CD4-positive, alpha-beta memory T cell (primary cell): ENCODE measurements at regions not wholly inside any gene's neighbourhood (a gene's known extent, or its start where the extent isn't known, plus 50 kb on each side); places are given as distances from the start of the nearest gene placed in this dataset.

Experiments
- CTCF ChIA-PET: fragments of 350-600 bp; sonication (Branson Sonifier 250); formaldehyde crosslinking; loops from one replicate; lab custom pipeline; 2021; ENCODE audit warnings: inconsistent platforms; ENCODE audit not compliant: partially characterized antibody; lab: Charles Lee
- POLR2A ChIA-PET: fragments of 350-600 bp; sonication (Branson Sonifier 250); formaldehyde crosslinking; loops from one replicate; lab custom pipeline; 2021; ENCODE audit not compliant: partially characterized antibody; lab: Charles Lee
- DNase-seq, 5 donors: peaks; one replicate each; pipeline versions ENCODE4 v3.0.0 to v3.0.0-alpha.2; 2020 to 2022; ENCODE audit warnings: mixed read lengths in 1 of 5
- H3K27ac ChIP-seq: one replicate; pipeline ENCODE4 v1.7.0; 2013; ENCODE audit warnings: low read depth, low read length
- H3K27me3 ChIP-seq: 2 replicates; pipeline ENCODE4 v1.7.0; 2013; ENCODE audit warnings: mild to moderate bottlenecking, low read length, moderate library complexity; ENCODE audit not compliant: insufficient read depth
- H3K36me3 ChIP-seq: 2 replicates; pipeline ENCODE4 v1.7.0; 2013; ENCODE audit warnings: mild to moderate bottlenecking, low read length, moderate library complexity; ENCODE audit not compliant: insufficient read depth
- H3K4me1 ChIP-seq: 2 replicates; pipeline ENCODE4 v1.7.0; 2013; ENCODE audit warnings: mild to moderate bottlenecking, low read length, moderate library complexity; ENCODE audit not compliant: insufficient read depth
- H3K4me3 ChIP-seq, 2 donors: one replicate each; pipeline ENCODE4 v1.7.0; 2013; ENCODE audit warnings: low read length in 2 of 2, mild to moderate bottlenecking in 1 of 2
- H3K9me3 ChIP-seq, 2 donors: one replicate each; pipeline ENCODE4 v1.7.0; 2013; ENCODE audit warnings: low read length in 2 of 2, control low read depth in 1 of 2; ENCODE audit not compliant: control insufficient read depth in 1 of 2
- H3K27ac Mint-ChIP-seq, 7 donors: one replicate each; pipeline ENCODE4 v1.8.0; 2020 to 2021; ENCODE audit warnings: mixed read lengths in 7 of 7, mild to moderate bottlenecking in 6 of 7, inconsistent platforms in 3 of 7, moderate library complexity in 3 of 7
- H3K27me3 Mint-ChIP-seq, 2 donors: one replicate each; pipeline ENCODE4 v1.8.0; 2020 to 2021; ENCODE audit warnings: mixed read lengths in 2 of 2
- H3K36me3 Mint-ChIP-seq, 2 donors: one replicate each; pipeline ENCODE4 v1.8.0; 2020 to 2021; ENCODE audit warnings: mixed read lengths in 2 of 2, inconsistent platforms in 1 of 2, mild to moderate bottlenecking in 1 of 2
- H3K4me1 Mint-ChIP-seq, 4 donors: one replicate each; pipeline ENCODE4 v1.8.0; 2020 to 2021; ENCODE audit warnings: mixed read lengths in 4 of 4, mild to moderate bottlenecking in 1 of 4
- H3K4me3 Mint-ChIP-seq, 8 donors: one replicate each; pipeline ENCODE4 v1.8.0; 2020 to 2021; ENCODE audit warnings: mixed read lengths in 8 of 8, mild to moderate bottlenecking in 7 of 8, moderate library complexity in 6 of 8, inconsistent platforms in 3 of 8
- H3K9me3 Mint-ChIP-seq, 8 donors: one replicate each; pipeline ENCODE4 v1.8.0; 2020 to 2021; ENCODE audit warnings: mixed read lengths in 8 of 8, mild to moderate bottlenecking in 5 of 8, inconsistent platforms in 3 of 8, moderate library complexity in 1 of 8
- intact Hi-C: fragments of 100-400 bp; cut with micrococcal nuclease; formaldehyde crosslinking; loops from one replicate; pipeline ENCODE4 v1.15.1; 2023

- Mint-ChIP-seq H3K4me3 (no peak overlapping the region), H3K4me1 (no peaks in the 10 kb centered on the region), H3K36me3 (no peaks in the 10 kb centered on the region), H3K27me3 (no peaks in the 10 kb centered on the region), H3K9me3 (peaks cover 0 to 6% (median under 1%) of the 10 kb centered on the region in 8 donors), H3K27ac (no peak overlapping the region)
- Histone ChIP-seq H3K4me3 (no peak overlapping the region), H3K9me3 (no peaks in the 10 kb centered on the region), H3K27me3 (no peaks in the 10 kb centered on the region), H3K4me1 (no peaks in the 10 kb centered on the region), H3K36me3 (no peaks in the 10 kb centered on the region), H3K27ac (no peak overlapping the region)
- CTCF ChIA-PET, result no interaction called here
- DNase-seq, result no peak
- intact Hi-C loops, result no loop called here
- POLR2A ChIA-PET, result no interaction called here
These were observed 511.8 kb upstream of the NBEA start for GRCh38 chr13:34430294-34430693.

- Mint-ChIP-seq H3K27me3 (no peaks in the 10 kb centered on the region), H3K9me3 (peaks cover 0 to 6% (median 0%) of the 10 kb centered on the region in 8 donors), H3K27ac (no peak overlapping the region), H3K4me3 (no peak overlapping the region), H3K36me3 (no peaks in the 10 kb centered on the region), H3K4me1 (no peaks in the 10 kb centered on the region)
- intact Hi-C loops, result no loop called here
- Histone ChIP-seq H3K4me3 (no peak overlapping the region), H3K36me3 (no peaks in the 10 kb centered on the region), H3K4me1 (no peaks in the 10 kb centered on the region), H3K27ac (no peak overlapping the region), H3K27me3 (no peaks in the 10 kb centered on the region), H3K9me3 (no peaks in the 10 kb centered on the region)
- CTCF ChIA-PET, result no interaction called here
- POLR2A ChIA-PET, result no interaction called here
- DNase-seq, result no peak
These were observed 510.1 kb upstream of the NBEA start for GRCh38 chr13:34431827-34432581.

GRCh38 chr13:34435338-34435737 is 506.7 kb upstream of the NBEA start:
- H3K36me3 ChIP-seq, result no peaks in the 10 kb centered on the region
- H3K9me3 ChIP-seq, result no peaks in the 10 kb centered on the region
- ChIA-PET CTCF (no interaction called here), POLR2A (no interaction called here)
- Mint-ChIP-seq H3K9me3 (peaks cover 0 to 4% (median 0%) of the 10 kb centered on the region in 8 donors), H3K27ac (no peak overlapping the region), H3K36me3 (no peaks in the 10 kb centered on the region), H3K27me3 (no peaks in the 10 kb centered on the region), H3K4me1 (no peaks in the 10 kb centered on the region), H3K4me3 (no peak overlapping the region)
- no peaks in the 10 kb centered on the region for H3K4me1 ChIP-seq
- no peak for DNase-seq
- H3K4me3 ChIP-seq, result no peak overlapping the region
- intact Hi-C loops, result no loop called here
- no peaks in the 10 kb centered on the region for H3K27me3 ChIP-seq
- no peak overlapping the region for H3K27ac ChIP-seq

- H3K4me1 Mint-ChIP-seq, result no peaks in the 10 kb centered on the region
- intact Hi-C loops, result no loop called here
These were observed 504.2 kb upstream of the NBEA start for GRCh38 chr13:34437873-34438272.

GRCh38 chr13:34452831-34453230 is 489.2 kb upstream of the NBEA start:
- Histone ChIP-seq H3K36me3 (no peaks in the 10 kb centered on the region), H3K27me3 (no peaks in the 10 kb centered on the region), H3K27ac (no peak overlapping the region), H3K4me1 (no peaks in the 10 kb centered on the region), H3K4me3 (no peak overlapping the region), H3K9me3 (no peaks in the 10 kb centered on the region)
- peaks cover 0 to 14% (median 2%) of the 10 kb centered on the region in 8 donors for H3K9me3 Mint-ChIP-seq
- ChIA-PET CTCF (no interaction called here), POLR2A (no interaction called here)
- H3K27me3 Mint-ChIP-seq, result no peaks in the 10 kb centered on the region
- no peak for DNase-seq
- H3K36me3 Mint-ChIP-seq, result no peaks in the 10 kb centered on the region
- H3K27ac Mint-ChIP-seq, result no peak overlapping the region
- no peak overlapping the region for H3K4me3 Mint-ChIP-seq
- H3K4me1 Mint-ChIP-seq, result no peaks in the 10 kb centered on the region
- intact Hi-C loops, result no loop called here

More at GRCh38 chr13:34437873-34438272, 504.2 kb upstream of the NBEA start:
- ChIA-PET POLR2A (no interaction called here), CTCF (no interaction called here)
- no peak overlapping the region for H3K27ac ChIP-seq
- no peak for DNase-seq
- no peaks in the 10 kb centered on the region for H3K9me3 ChIP-seq
- H3K4me3 ChIP-seq, result no peak overlapping the region
- Mint-ChIP-seq H3K36me3 (no peaks in the 10 kb centered on the region), H3K4me3 (no peak overlapping the region), H3K9me3 (no peaks in the 10 kb centered on the region), H3K27ac (no peak overlapping the region), H3K27me3 (no peaks in the 10 kb centered on the region)
- H3K4me1 ChIP-seq, result no peaks in the 10 kb centered on the region
- no peaks in the 10 kb centered on the region for H3K27me3 ChIP-seq
- no peaks in the 10 kb centered on the region for H3K36me3 ChIP-seq

GRCh38 chr13:34458756-34459715 is 483.0 kb upstream of the NBEA start:
- H3K36me3 Mint-ChIP-seq, result no peaks in the 10 kb centered on the region
- no peaks in the 10 kb centered on the region for H3K27me3 Mint-ChIP-seq
- H3K4me3 Mint-ChIP-seq, result no peak overlapping the region
- H3K9me3 Mint-ChIP-seq, result peaks cover 0 to 13% (median 1%) of the 10 kb centered on the region in 8 donors
- Histone ChIP-seq H3K9me3 (no peaks in the 10 kb centered on the region), H3K4me1 (no peaks in the 10 kb centered on the region), H3K36me3 (no peaks in the 10 kb centered on the region), H3K4me3 (no peak overlapping the region), H3K27ac (no peak overlapping the region), H3K27me3 (no peaks in the 10 kb centered on the region)
- intact Hi-C loops, result no loop called here
- H3K4me1 Mint-ChIP-seq, result no peaks in the 10 kb centered on the region
- DNase-seq, result no peak
- CTCF ChIA-PET, result no interaction called here
- H3K27ac Mint-ChIP-seq, result no peak overlapping the region
- POLR2A ChIA-PET, result no interaction called here

- H3K9me3 Mint-ChIP-seq, result peaks cover 0 to 11% (median 1%) of the 10 kb centered on the region in 8 donors
- Histone ChIP-seq H3K9me3 (no peaks in the 10 kb centered on the region), H3K4me1 (no peaks in the 10 kb centered on the region), H3K36me3 (no peaks in the 10 kb centered on the region), H3K27me3 (no peaks in the 10 kb centered on the region), H3K27ac (no peak overlapping the region), H3K4me3 (no peak overlapping the region)
- no peak overlapping the region for H3K27ac Mint-ChIP-seq
- DNase-seq, result no peak
- ChIA-PET POLR2A (no interaction called here), CTCF (no interaction called here)
- H3K4me1 Mint-ChIP-seq, result no peaks in the 10 kb centered on the region
- H3K27me3 Mint-ChIP-seq, result no peaks in the 10 kb centered on the region
- intact Hi-C loops, result no loop called here
- H3K36me3 Mint-ChIP-seq, result no peaks in the 10 kb centered on the region
- no peak overlapping the region for H3K4me3 Mint-ChIP-seq
These were observed 482.2 kb upstream of the NBEA start for GRCh38 chr13:34459856-34460255.
